A673 (cell line): ENCODE measurements at regions not wholly inside any gene's neighbourhood (a gene's known extent, or its start where the extent isn't known, plus 50 kb on each side); places are given as distances from the start of the nearest gene placed in this dataset.

ENCODE experiments used
- EZH2 ChIP-seq: fragments of 200-600 bp; sonication (generic); IDR thresholded peaks from 2 replicates; pipeline ENCODE4 v1.6.1; 2017; ENCODE audit warnings: borderline replicate concordance, low read depth, mild to moderate bottlenecking, mixed read lengths, antibody characterized with exemption, low read length; ENCODE audit not compliant: poor library complexity, severe bottlenecking
- TF ChIP-seq, protein P1 (sequence below): fragments of 300-800, 200-600 bp; sonication (generic); conservative IDR thresholded peaks from 2 replicates; pipeline ENCODE4 v1.5.1; 2017; ENCODE audit warnings: low read depth, mild to moderate bottlenecking, antibody characterized with exemption, low read length, moderate library complexity, mixed read lengths

- TF ChIP-seq, protein P1, sequence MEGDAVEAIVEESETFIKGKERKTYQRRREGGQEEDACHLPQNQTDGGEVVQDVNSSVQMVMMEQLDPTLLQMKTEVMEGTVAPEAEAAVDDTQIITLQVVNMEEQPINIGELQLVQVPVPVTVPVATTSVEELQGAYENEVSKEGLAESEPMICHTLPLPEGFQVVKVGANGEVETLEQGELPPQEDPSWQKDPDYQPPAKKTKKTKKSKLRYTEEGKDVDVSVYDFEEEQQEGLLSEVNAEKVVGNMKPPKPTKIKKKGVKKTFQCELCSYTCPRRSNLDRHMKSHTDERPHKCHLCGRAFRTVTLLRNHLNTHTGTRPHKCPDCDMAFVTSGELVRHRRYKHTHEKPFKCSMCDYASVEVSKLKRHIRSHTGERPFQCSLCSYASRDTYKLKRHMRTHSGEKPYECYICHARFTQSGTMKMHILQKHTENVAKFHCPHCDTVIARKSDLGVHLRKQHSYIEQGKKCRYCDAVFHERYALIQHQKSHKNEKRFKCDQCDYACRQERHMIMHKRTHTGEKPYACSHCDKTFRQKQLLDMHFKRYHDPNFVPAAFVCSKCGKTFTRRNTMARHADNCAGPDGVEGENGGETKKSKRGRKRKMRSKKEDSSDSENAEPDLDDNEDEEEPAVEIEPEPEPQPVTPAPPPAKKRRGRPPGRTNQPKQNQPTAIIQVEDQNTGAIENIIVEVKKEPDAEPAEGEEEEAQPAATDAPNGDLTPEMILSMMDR = no peak
- TF ChIP-seq EZH2 = no peak
Observed at GRCh38 chr7:28332046-28332445, 80.3 kb upstream of the CREB5 start.
